Ishikawa (cell line): ENCODE measurements at regions not wholly inside any gene's neighbourhood (a gene's known extent, or its start where the extent isn't known, plus 50 kb on each side); places are given as distances from the start of the nearest gene placed in this dataset.

Source experiments
- CEBPB ChIP-seq: IDR thresholded peaks from 2 replicates; pipeline ENCODE4 v1.6.1; 2012
- CREB1 ChIP-seq: IDR thresholded peaks from 2 replicates; pipeline ENCODE4 v1.6.1; 2012; ENCODE audit warnings: low read depth
- EGR1 ChIP-seq: IDR thresholded peaks from 2 replicates; pipeline ENCODE4 v1.6.1; 2012
- EP300 ChIP-seq: IDR thresholded peaks from 2 replicates; pipeline ENCODE4 v1.6.1; 2012; ENCODE audit warnings: borderline replicate concordance
- FOXM1 ChIP-seq: IDR thresholded peaks from 2 replicates; pipeline ENCODE4 v1.6.1; 2012; ENCODE audit warnings: low read depth, borderline replicate concordance
- NFIC ChIP-seq: IDR thresholded peaks from 2 replicates; pipeline ENCODE4 v1.6.1; 2012
- RAD21 ChIP-seq: IDR thresholded peaks from 2 replicates; pipeline ENCODE4 v1.6.1; 2012; ENCODE audit warnings: low read depth
- TAF1 ChIP-seq: IDR thresholded peaks from 2 replicates; pipeline ENCODE4 v1.6.1; 2012; ENCODE audit warnings: low read depth, mild to moderate bottlenecking
- TCF12 ChIP-seq: IDR thresholded peaks from 2 replicates; pipeline ENCODE4 v1.6.1; 2012; ENCODE audit warnings: low read depth
- TEAD4 ChIP-seq: IDR thresholded peaks from 2 replicates; pipeline ENCODE4 v1.6.1; 2012
- YY1 ChIP-seq: IDR thresholded peaks from 2 replicates; pipeline ENCODE4 v1.6.1; 2012; ENCODE audit warnings: low read depth
- ZBTB7A ChIP-seq: IDR thresholded peaks from 2 replicates; pipeline ENCODE4 v1.6.1; 2012; ENCODE audit warnings: low read depth
- TF ChIP-seq, protein P1 (sequence below): IDR thresholded peaks from 2 replicates; pipeline ENCODE4 v1.6.1; 2012
- TF ChIP-seq, protein P2 (sequence below): IDR thresholded peaks from 2 replicates; pipeline ENCODE4 v1.6.1; 2012
- TF ChIP-seq, protein P3 (sequence below): IDR thresholded peaks from 2 replicates; pipeline ENCODE4 v1.6.1; 2012; ENCODE audit warnings: low read depth, mild to moderate bottlenecking

DNA sequence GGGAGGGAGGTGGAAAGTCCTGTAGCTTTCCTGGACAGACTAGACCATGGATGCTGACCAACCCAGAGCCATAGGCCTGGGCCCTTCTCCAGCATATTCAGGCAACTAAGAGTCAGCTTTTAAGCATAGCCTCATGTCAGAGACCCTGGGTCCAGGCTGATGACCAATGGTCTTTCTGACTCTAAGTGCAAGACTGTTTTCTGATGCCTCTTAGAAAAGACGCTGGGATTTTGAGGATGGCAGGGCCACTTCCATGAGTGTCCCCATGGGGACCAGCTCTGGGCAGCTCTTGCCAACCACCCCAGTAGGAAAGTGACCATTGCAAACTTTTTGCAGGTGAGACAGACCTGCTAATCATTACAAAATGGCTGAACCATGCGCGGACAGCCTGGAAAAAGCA lies 135.6 kb upstream of the KL start:
- no peak for TF ChIP-seq EGR1
- TF ChIP-seq TCF12, result no peak
- TF ChIP-seq TAF1, result no peak

DNA sequence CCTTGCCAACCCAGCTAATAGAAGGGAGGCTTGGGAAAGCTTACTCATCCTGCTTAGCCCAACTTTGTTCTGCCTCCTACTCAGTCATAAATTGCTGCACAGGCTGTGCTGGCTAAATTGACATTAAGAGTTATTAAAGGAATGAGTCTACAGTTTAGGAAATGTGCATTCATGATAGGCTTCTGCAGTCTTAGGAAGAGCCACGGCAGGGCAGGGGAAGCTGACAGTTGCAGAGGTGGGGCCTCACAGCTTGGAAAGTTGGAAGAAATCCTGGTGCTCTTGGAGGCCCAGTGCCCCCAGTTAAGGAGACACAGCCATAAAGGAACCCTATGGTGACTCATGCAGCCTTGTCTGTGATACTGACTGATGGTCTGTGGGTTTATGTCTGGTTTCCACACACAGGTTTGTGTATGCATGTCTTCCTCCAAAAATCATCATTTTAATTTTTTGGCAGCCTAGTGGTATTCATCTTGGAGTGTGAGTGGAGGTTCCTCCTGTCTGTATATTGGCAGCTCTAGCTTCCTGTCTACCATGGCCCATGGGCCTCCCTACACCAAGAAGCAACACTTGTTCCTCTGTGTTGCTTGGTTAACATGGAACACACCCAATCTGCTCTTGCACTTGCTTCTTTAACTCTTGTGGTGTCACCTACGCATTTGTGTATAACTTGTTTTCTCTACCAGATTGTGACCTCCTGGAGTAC lies 135.0 kb upstream of the KL start:
- no peak for TF ChIP-seq CREB1
- no peak for TF ChIP-seq TCF12

DNA sequence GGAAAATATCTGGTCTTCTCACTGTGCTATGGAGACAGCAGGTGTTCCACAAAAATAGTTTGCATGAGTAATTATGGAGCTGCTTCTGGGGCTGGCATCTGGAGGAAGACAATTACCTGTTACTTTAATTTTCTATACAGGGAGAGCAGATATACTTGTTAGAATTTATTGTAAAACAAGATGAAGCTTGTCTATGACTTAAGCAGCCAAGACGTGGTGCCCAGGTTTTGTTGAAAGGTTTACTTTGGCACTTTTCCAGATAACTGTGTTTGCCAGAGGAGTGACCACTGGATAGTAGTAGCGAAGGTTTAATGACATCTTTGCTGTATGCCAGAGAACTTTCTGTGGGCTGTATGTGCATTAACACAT lies 134.5 kb upstream of the KL start:
- TF ChIP-seq TAF1, result no peak
- TF ChIP-seq NFIC, result 0 out of 2 replicates have a peak, but pooled peaks have one; percentile 29

DNA sequence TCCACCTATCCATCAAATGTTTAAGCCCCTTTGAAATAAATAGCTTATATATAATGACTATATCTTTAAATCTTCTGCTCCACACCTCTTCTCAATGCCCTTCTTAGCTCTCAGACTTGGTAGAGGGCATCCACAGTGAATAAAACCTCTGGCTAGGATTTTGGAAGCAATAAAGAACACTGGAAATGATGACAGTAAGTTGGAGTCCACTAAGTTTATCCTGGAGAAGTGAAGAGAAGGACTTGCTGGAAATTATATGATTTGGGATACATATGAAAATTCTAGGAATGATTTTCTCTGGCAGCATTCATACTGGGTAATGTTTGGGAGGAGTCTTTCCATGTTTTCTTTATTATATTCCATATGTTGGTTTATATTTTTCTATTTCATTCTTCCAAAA lies 133.5 kb upstream of the KL start:
- TF ChIP-seq ZBTB7A (no peak), RAD21 (no peak), NFIC (no peak), CEBPB (no peak), EP300 (no peak), YY1 (no peak), FOXM1 (no peak), EGR1 (no peak), TAF1 (no peak)

DNA sequence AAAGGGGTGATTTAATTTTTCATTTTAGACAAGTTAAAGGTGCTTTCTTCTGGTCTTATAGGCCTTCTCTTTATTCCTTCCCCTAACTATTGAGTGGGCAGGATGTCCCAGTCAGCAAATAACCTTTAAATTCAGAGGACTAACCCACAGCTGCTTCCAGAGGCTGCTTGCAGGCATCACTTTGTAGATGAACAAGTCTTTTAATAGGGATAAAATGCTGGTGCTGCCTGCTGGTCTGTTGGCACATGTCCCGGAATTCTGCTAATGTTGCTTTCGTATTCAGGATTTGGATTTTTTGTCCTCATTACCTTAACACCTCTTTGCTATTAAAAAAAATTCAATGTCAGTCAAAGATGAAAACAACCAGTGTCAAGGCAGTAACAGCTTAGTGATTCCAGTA lies 132.7 kb upstream of the KL start:
- no peak for TF ChIP-seq CEBPB
- TF ChIP-seq NFIC, result peak; percentile 60

DNA sequence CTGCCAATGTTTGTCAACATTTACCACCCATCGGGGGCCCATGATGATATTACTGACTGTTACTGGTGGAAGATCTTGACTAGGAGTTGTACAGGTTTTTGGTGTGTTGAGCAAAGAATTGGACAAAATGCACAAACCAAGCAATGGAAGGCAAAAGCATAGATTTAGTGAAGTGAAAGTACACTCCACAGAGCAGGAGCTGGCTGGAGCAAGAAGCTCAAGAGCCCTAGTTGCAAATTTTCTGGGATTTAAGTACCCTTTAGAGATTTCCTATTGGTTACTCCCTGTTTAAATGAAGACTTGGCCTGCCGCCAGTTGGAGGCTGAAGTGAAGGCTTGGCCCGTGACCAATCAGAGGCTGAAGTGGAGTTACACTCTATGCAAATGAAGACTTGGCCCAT lies 128.6 kb upstream of the KL start:
- no peak for TF ChIP-seq TEAD4
- no peak for TF ChIP-seq TCF12
- TF ChIP-seq EGR1, result no peak
- 0 out of 2 replicates have a peak, but pooled peaks have one; percentile 33 for TF ChIP-seq NFIC
- TF ChIP-seq RAD21, result no peak

DNA sequence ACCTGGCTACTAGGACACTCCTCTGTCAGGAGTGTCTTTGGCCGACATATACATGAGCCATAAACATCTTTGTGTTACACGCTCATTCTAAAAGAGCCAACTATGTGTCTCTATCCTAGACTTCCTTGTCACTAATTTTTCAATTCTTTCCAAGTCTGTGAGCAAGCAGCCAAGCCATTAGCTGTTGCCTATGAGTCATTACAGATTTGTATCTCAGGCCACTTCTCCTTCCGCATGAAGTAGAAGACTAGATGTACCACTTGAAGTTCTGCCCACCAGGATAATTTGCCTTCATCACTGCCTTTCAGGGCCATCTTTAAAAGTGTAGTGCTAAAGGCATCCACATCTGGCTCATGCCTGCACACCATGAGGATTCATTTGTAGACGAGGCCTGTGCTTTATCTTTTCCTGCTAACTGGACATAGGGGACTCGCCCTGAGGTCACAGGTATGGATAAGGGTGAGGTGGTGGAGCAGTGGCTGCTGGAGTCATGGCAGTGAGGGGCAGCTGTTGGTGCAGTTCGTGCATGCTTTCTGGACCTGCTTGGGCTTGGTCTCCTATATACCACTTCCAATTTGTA lies 126.1 kb upstream of the KL start:
- no peak for TF ChIP-seq TEAD4
- no peak for TF ChIP-seq CREB1
- TF ChIP-seq CEBPB, result no peak
- TF ChIP-seq RAD21, result no peak
- TF ChIP-seq, protein P1, sequence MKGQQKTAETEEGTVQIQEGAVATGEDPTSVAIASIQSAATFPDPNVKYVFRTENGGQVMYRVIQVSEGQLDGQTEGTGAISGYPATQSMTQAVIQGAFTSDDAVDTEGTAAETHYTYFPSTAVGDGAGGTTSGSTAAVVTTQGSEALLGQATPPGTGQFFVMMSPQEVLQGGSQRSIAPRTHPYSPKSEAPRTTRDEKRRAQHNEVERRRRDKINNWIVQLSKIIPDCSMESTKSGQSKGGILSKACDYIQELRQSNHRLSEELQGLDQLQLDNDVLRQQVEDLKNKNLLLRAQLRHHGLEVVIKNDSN, result no peak
- TF ChIP-seq ZBTB7A, result no peak
- TF ChIP-seq YY1, result no peak
- TF ChIP-seq NFIC, result no peak
- no peak for TF ChIP-seq FOXM1
- TF ChIP-seq, protein P2, sequence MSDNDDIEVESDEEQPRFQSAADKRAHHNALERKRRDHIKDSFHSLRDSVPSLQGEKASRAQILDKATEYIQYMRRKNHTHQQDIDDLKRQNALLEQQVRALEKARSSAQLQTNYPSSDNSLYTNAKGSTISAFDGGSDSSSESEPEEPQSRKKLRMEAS, result no peak
- TF ChIP-seq, protein P3, sequence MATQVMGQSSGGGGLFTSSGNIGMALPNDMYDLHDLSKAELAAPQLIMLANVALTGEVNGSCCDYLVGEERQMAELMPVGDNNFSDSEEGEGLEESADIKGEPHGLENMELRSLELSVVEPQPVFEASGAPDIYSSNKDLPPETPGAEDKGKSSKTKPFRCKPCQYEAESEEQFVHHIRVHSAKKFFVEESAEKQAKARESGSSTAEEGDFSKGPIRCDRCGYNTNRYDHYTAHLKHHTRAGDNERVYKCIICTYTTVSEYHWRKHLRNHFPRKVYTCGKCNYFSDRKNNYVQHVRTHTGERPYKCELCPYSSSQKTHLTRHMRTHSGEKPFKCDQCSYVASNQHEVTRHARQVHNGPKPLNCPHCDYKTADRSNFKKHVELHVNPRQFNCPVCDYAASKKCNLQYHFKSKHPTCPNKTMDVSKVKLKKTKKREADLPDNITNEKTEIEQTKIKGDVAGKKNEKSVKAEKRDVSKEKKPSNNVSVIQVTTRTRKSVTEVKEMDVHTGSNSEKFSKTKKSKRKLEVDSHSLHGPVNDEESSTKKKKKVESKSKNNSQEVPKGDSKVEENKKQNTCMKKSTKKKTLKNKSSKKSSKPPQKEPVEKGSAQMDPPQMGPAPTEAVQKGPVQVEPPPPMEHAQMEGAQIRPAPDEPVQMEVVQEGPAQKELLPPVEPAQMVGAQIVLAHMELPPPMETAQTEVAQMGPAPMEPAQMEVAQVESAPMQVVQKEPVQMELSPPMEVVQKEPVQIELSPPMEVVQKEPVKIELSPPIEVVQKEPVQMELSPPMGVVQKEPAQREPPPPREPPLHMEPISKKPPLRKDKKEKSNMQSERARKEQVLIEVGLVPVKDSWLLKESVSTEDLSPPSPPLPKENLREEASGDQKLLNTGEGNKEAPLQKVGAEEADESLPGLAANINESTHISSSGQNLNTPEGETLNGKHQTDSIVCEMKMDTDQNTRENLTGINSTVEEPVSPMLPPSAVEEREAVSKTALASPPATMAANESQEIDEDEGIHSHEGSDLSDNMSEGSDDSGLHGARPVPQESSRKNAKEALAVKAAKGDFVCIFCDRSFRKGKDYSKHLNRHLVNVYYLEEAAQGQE, result no peak
- TF ChIP-seq EGR1, result no peak

DNA sequence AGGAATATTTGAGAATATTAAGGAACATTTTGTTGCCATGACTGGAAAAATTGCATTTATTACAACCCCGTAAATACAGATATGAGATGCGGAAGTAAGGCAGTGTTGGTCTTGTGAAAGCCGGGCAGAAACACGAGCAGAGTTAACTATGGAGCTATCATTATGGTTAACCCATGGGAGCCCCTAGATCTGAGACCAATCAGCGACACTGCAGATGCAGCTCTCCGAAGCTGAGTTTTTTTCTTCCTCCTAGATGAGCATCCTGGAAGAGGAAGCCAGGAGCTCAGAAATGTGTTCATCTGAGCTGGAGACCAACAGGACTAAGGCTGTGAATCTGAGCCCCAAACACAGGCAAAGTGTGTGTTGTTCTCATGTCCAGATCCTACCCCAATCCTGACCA lies 123.0 kb upstream of the KL start:
- no peak for TF ChIP-seq EP300
- TF ChIP-seq YY1, result no peak
- TF ChIP-seq TCF12, result no peak
- TF ChIP-seq NFIC, result no peak
- no peak for TF ChIP-seq FOXM1
- TF ChIP-seq CREB1, result no peak

DNA sequence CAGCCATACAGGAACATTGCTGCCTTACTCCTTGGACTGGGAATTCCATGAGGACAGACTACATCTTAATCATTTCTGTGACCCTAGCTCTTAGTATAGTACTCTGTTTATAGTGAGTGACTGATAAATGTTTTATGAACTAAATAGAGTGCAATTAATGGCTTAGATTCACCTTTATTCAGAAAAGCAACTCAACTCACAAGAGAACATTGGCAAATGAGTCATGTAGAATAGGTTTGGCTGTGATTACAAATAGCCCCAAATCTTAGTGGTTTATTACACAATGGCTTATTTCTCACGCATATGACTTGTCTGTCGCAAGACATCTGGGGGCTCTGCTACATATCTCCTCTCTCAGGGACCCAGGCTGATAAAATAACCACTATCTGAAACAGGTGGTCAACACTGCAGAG lies 121.6 kb upstream of the KL start:
- TF ChIP-seq TEAD4, result no peak
- TF ChIP-seq, protein P2, result no peak
- no peak for TF ChIP-seq TCF12
- TF ChIP-seq, protein P1, result no peak
- TF ChIP-seq CREB1, result no peak
- TF ChIP-seq EGR1, result no peak
